Body of pancreas (tissue), 4 donors: ENCODE measurements at regions not wholly inside any gene's neighbourhood (a gene's known extent, or its start where the extent isn't known, plus 50 kb on each side); places are given as distances from the start of the nearest gene placed in this dataset.

ENCODE experiments used
- CTCF ChIP-seq, 7 experiments: fragments of 450-650 bp in 4 of 7; fragments of 200-600 bp in 3 of 7; sonication (generic) in 3 of 7; IDR thresholded peaks; one replicate each; pipeline ENCODE4 v1.5.1; 2016 to 2019; ENCODE audit warnings: antibody characterized with exemption in 7 of 7
- POLR2A ChIP-seq, 3 donors: fragments of 450-650 bp; IDR thresholded peaks; one replicate each; pipeline ENCODE4 v1.6.1; 2016; ENCODE audit warnings: antibody characterized with exemption in 3 of 3, mild to moderate bottlenecking in 2 of 3

- TF ChIP-seq CTCF (IDR thresholded peaks at IDR 0.05) (no peak), POLR2A (IDR thresholded peaks at IDR 0.05) (no peak)
Observed at GRCh38 chr6:140987364-140988155, 1145.2 kb upstream of the GJE1 start.
